ENCODE measurements at regions not wholly inside any gene's neighbourhood (a gene's known extent, or its start where the extent isn't known, plus 50 kb on each side); places are given as distances from the start of the nearest gene placed in this dataset.

GRCh38 chr5:173408946-173409345, 80.7 kb upstream of the STC2 start:
- no peak overlapping the region for H3K27ac ChIP-seq
- peaks cover 4% of the 10 kb centered on the region for H3K27me3 ChIP-seq
- intact Hi-C loops (cut with DNase I), result no loop called here
- H3K4me3 ChIP-seq, result no peak overlapping the region
- TF ChIP-seq, protein P1, sequence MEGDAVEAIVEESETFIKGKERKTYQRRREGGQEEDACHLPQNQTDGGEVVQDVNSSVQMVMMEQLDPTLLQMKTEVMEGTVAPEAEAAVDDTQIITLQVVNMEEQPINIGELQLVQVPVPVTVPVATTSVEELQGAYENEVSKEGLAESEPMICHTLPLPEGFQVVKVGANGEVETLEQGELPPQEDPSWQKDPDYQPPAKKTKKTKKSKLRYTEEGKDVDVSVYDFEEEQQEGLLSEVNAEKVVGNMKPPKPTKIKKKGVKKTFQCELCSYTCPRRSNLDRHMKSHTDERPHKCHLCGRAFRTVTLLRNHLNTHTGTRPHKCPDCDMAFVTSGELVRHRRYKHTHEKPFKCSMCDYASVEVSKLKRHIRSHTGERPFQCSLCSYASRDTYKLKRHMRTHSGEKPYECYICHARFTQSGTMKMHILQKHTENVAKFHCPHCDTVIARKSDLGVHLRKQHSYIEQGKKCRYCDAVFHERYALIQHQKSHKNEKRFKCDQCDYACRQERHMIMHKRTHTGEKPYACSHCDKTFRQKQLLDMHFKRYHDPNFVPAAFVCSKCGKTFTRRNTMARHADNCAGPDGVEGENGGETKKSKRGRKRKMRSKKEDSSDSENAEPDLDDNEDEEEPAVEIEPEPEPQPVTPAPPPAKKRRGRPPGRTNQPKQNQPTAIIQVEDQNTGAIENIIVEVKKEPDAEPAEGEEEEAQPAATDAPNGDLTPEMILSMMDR (IDR thresholded peaks at IDR 0.05), result no peak
- TF ChIP-seq POLR2A (IDR thresholded peaks at IDR 0.05), result no peak
- H3K4me1 ChIP-seq (replicated peaks in 1 of 2), result no peaks in the 10 kb centered on the region
- no peaks in the 10 kb centered on the region for H3K9me3 ChIP-seq (replicated peaks in 1 of 3)
- no peaks in the 10 kb centered on the region for H3K36me3 ChIP-seq (replicated peaks in 1 of 2)
- 71 to 76% (median 76%) methylated on average over 1 of the region's 1 CpG for WGBS, 4 donors
- no peak for DNase-seq

DNA sequence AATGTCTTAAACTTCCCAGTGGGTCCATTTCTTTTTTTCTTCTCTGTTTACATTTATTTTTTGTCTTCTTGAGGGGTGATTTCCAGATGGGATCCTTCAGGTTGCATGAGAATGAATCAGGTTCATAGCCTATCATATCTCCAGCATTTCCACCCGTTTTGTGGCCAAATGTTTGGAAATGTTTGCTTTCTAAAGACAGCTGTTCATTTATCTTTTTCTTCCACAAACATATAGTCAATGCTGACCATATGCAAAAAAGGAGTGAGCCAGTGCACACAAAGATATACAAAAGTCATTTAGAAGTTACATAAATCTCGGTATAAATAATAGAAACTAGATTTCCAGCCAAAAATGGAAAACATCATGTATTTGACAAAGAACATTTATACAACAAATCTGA, 71.6 kb upstream of the STC2 start:
- no peak overlapping the region for H3K27ac ChIP-seq
- H3K4me3 ChIP-seq, result no peak overlapping the region
- intact Hi-C loops (cut with DNase I), result no loop called here
- TF ChIP-seq POLR2A (IDR thresholded peaks at IDR 0.05), result no peak
- TF ChIP-seq, protein P1 (IDR thresholded peaks at IDR 0.05), result no peak
- H3K36me3 ChIP-seq (replicated peaks in 1 of 2), result no peaks in the 10 kb centered on the region
- H3K4me1 ChIP-seq (replicated peaks in 1 of 2), result no peaks in the 10 kb centered on the region
- H3K9me3 ChIP-seq (replicated peaks in 1 of 3), result no peaks in the 10 kb centered on the region
- WGBS, 4 donors, result 60 to 71% (median 67%) methylated on average over 2 of the region's 2 CpGs
- DNase-seq, result no peak
- no peaks in the 10 kb centered on the region for H3K27me3 ChIP-seq

- Histone ChIP-seq H3K9me3 (replicated peaks in 1 of 3) (no peaks in the 10 kb centered on the region), H3K4me3 (no peak overlapping the region), H3K4me1 (replicated peaks in 1 of 2) (no peaks in the 10 kb centered on the region), H3K36me3 (replicated peaks in 1 of 2) (no peaks in the 10 kb centered on the region), H3K27ac (no peak overlapping the region), H3K27me3 (no peaks in the 10 kb centered on the region)
- DNase-seq, result no peak
- intact Hi-C loops (cut with DNase I), result no loop called here
- TF ChIP-seq POLR2A (IDR thresholded peaks at IDR 0.05), result no peak
- TF ChIP-seq, protein P1 (IDR thresholded peaks at IDR 0.05), result no peak
- WGBS, 4 donors, result 71 to 81% (median 74%) methylated on average over 6 of the region's 6 CpGs
These were observed 69.3 kb upstream of the STC2 start for GRCh38 chr5:173397516-173397915.

- WGBS, 4 donors, result 71 to 83% (median 76%) methylated on average over 6 to 14 of the region's 14 CpGs
- H3K27me3 ChIP-seq, result no peaks in the 10 kb centered on the region
- TF ChIP-seq, protein P1 (IDR thresholded peaks at IDR 0.05), result no peak
- no peak for TF ChIP-seq POLR2A (IDR thresholded peaks at IDR 0.05)
- H3K27ac ChIP-seq, result no peak overlapping the region
- intact Hi-C loops (cut with DNase I), result no loop called here
- no peak overlapping the region for H3K4me3 ChIP-seq
- no peaks in the 10 kb centered on the region for H3K4me1 ChIP-seq (replicated peaks in 1 of 2)
- no peaks in the 10 kb centered on the region for H3K36me3 ChIP-seq (replicated peaks in 1 of 2)
- no peak for DNase-seq
- H3K9me3 ChIP-seq (replicated peaks in 1 of 3), result no peaks in the 10 kb centered on the region
These were observed 68.2 kb upstream of the STC2 start for GRCh38 chr5:173396311-173396993.

Data from adrenal gland (tissue), 9 donors.